Right renal cortex interstitium (tissue), 3 donors: ENCODE measurements at regions not wholly inside any gene's neighbourhood (a gene's known extent, or its start where the extent isn't known, plus 50 kb on each side); places are given as distances from the start of the nearest gene placed in this dataset.
"Not testable (repeated sequence)": the region's sequence is repeated elsewhere in the genome, so short reads cannot be mapped to it uniquely, and the experiment has no call there.

ENCODE experiments used
- DNase-seq, 3 donors: peaks; one replicate each; pipeline ENCODE4 v3.0.0-alpha.2; 2013; ENCODE audit warnings: low read depth in 3 of 3, low spot score in 2 of 3

DNA sequence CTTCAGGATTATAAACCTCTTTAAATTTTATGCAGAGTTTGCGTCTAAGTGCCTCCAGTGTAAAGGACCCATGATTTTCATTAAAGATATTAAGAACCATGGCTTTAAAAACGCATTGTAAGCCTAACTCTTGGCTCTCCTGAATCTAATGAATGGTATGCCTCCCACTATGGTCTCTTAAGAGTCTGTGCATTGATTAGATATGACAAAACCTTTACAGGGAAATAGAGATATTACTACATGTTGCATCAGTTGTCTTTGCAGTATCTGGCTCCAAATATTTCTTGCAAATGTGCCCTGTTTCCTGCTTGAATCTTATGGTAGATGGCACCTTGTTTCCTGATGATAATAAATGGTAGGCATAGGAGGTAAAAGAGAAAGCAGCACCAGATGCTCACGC, 189.3 kb upstream of the FSHR start:
- DNase-seq: no peak

DNA sequence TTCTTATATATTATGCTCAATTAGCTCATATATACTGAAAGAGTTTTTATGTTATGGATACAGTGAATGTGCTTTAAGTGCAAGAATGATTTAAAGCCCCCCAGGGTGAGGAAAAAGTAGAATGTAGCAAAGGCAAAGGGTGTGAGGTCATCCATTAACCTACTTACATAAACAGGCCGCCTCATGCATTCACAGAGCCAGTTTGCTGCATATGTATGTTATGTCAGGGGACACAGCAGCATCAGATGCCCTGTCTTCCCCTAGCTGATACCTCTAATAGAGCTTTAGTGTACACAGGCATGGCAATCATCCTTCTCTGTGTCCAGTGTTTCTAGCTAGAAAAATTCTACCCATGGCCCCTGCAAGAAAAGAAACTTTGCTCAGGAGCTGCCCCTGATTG, 187.8 kb upstream of the FSHR start:
- no peak for DNase-seq

DNA sequence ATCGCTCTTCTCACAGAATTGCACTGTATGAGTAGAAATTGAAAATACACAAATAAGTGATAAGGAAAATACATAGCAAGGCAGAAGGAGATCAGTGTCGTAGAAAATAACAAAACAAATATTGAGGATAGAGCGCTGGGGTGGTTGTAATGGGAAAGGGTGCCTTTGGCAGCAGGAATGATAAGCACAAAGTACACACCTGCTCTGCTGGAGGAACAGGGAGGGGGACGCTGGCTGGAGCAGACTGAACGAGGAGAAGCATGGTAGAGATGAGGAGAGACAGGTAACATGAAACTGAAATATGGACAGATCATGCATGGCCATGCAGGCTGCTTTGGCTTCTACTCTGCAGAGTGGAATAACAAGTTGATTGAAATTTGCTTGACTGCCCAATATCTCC, 181.2 kb upstream of the FSHR start:
- DNase-seq: no peak

DNA sequence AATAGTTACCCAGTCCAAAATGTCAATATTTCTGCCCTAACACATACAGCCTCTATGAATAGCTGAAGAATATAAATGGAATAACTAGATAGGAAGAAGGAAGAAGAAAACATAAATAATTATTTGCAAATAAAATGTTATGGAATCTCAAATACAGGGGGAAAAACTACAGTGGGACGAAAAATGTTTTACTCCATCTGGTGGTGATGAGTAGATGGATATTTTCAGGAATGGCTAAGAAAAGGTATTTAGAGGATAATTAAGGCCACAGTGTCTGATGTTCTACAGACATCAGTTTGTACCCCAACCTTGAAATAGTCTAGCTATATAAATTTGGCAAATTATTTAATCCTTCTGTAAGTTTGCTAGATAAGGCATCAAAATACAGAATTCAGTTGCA, 178.1 kb upstream of the FSHR start:
- no peak for DNase-seq

GRCh38 chr2:49318531-49318930, 164.2 kb upstream of the FSHR start:
- no peak for DNase-seq

GRCh38 chr2:49309461-49309860, 155.1 kb upstream of the FSHR start:
- DNase-seq: peak in 1 of 3 donors; percentile 8

GRCh38 chr2:49306925-49307324, 152.6 kb upstream of the FSHR start:
- no peak for DNase-seq

DNA sequence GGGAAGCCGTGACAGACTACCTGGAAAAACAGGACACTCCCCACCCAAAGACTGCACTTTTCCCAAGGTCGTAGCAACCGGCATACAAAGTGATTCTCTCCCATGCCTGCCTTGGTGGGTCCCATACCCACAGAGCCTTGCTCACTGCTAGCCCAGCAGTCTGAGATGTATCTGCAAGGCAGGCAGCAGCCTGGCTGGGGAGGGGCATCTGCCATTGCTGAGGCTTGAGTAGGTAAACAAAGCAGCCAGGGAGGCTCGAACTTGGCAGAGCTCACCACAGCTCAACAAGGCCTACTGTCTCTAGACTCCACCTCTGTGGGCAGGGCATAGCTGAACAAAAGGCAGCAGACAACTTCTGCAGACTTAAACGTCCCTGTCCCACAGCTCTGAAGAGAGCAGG, 144.4 kb upstream of the FSHR start:
- not testable (repeated sequence) for DNase-seq

GRCh38 chr2:49298230-49298629, 143.9 kb upstream of the FSHR start:
- no peak for DNase-seq

DNA sequence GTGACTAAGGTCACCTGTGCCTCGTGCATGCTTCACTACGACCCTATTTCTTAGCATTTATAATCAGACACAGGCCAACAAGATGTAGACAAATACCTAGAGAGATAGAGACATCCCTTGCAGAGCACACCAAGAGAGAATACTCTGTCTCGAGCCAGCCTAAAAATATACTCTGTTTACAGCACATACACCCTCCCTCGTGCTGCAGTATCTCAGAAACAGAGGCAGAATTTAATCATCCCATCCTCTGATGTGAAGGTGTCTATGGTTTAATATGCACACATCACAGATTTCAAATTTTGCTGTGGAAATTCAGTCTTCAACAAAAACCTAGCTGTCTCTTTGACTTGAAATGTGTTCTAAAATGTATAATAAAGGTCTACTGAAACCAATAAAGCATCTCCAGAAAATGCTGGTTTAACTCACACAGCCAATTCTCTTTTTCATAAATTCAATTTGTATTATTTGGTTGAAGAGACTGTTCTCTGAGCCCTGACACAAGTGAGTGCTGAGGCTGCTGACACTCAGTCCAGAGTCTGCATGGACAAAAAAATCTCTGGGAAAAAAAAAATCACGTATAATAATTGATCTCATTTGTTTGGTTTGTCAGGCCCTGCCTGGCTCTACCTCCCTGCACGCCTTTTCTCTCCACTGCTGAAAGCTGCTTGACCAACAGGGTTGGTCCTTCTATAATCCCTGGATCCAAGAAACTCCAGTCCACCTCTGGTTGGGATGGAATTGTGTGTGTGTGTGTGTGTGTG, 142.0 kb upstream of the FSHR start:
- DNase-seq: no peak

- no peak for DNase-seq
Observed at GRCh38 chr2:49294225-49294624, 139.9 kb upstream of the FSHR start.

- DNase-seq: no peak
Observed at GRCh38 chr2:49291619-49292018, 137.3 kb upstream of the FSHR start.

- no peak for DNase-seq
Observed at GRCh38 chr2:49289711-49290110, 135.4 kb upstream of the FSHR start.

DNA sequence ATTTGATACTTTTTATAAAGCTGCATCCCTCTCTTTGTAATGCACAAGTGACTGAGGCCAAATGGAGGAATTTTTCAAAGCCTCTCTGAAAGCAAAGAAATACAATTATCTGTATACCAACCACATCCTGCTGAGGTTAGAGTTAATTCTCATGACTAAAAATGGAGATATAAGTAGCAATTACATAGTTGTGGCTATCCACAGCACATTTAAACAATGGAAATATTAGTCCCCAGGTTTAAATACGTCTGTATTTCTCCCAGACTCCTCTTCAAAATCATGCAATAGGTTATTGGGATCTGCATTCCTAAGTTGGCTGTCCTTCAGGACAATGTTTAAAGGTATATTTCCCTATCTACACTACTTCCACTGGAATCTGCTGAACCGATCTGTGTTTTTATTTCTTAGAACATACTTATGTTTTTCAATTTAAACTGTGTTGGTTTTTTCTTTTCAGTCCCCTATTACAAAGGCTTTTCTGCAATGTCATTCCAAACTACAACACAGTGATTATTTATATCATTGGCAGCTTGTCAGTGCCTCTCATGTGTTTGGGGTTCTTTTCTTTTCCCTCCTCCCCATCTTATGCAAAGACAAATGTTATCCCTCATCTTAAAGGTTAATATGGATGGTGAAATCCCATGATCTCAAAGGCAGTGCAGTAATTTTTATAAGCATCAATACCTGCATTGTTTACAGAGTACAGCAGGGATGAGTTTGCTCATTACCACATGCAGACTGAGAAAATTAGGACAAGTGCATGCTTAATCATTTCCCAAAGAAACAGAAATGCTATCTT, 134.8 kb upstream of the FSHR start:
- no peak for DNase-seq

DNA sequence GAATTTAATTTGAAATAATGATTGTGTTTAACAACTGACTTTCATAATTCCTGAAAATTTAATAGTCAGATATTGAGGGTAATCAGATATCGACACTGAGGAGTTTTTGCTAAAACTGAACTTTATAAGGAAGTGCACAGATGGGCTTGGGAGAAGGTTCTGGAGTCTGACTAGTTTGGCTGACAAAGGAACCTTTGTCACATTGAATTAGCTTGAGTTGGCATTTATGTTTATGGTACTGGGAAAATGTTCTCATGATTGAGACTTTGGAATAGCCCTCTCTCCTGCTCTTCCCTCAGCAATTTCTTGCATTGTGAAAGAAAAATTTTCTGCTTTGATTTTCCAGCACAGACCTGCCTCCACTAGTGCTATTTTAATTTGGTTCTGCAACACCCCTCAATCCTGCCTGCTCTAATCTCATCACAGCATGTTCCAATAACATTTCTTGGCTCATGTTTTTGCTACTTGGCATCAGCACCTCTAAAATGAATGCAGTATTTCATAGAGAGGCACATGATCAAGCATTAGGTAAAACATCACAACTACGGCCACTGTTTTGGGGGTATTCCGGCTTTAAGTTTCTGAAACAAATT, 133.9 kb upstream of the FSHR start:
- no peak for DNase-seq

GRCh38 chr2:49286726-49287125, 132.4 kb upstream of the FSHR start:
- no peak for DNase-seq

- DNase-seq: no peak
Observed at GRCh38 chr2:49286045-49286444, 131.7 kb upstream of the FSHR start.

GRCh38 chr2:49278561-49278960, 124.2 kb upstream of the FSHR start:
- DNase-seq: no peak

- DNase-seq: no peak
Observed at GRCh38 chr2:49278141-49278540, 123.8 kb upstream of the FSHR start.

- no peak for DNase-seq
Observed at GRCh38 chr2:49271060-49271606, 116.8 kb upstream of the FSHR start.

DNA sequence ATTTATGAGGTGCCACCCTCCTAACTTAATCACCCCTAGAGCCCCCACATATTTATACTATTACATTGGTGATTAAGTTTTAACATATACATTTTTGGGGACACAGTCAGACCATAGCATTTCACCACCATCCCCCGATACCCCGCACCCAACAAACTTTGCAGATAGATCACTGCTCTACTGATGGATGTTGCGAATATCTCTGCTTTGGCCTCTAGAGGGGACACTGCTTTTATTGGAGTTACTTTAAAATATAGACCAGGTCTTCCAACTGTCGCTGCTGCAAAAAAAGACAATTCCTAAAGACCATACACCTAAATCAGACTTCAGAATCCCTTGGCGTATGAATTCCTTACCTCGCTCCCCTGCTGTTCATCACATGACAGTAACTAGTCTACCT, 115.8 kb upstream of the FSHR start:
- DNase-seq: no peak

DNA sequence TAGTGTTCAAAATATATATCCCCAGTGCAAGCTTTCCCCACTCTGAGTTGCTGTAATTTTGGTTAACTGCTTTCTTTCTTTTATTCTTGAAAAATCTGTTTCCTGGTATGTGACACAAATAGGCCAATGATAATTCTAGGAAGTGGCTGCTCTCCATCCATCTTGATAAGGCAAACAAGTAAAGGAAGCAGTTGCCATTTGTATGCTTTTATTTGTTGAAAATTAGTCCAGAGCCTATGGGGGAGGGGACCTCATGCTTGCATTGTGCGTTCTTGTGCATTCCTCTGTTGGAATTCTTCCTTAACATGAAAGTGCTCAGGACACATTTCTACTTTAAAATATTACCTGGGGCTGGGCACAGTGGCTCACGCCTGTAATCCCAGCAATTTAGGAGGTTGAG, 111.2 kb upstream of the FSHR start:
- DNase-seq: no peak
